Sigmoid colon (tissue), 6 donors: ENCODE measurements at regions not wholly inside any gene's neighbourhood (a gene's known extent, or its start where the extent isn't known, plus 50 kb on each side); places are given as distances from the start of the nearest gene placed in this dataset.

Experiments
- DNase-seq: peaks from one replicate; pipeline ENCODE4 v3.0.0-alpha.2; 2019
- H3K27ac ChIP-seq, 4 donors: fragments of 200-600 bp; sonication (generic); one replicate each; pipeline ENCODE4 v1.5.1; 2016 to 2019; ENCODE audit warnings: mild to moderate bottlenecking in 1 of 4
- H3K27me3 ChIP-seq, 3 donors: fragments of 200-600 bp; sonication (generic); one replicate each; pipeline ENCODE4 v1.5.1; 2019; ENCODE audit warnings: mild to moderate bottlenecking in 1 of 3
- H3K36me3 ChIP-seq, 4 donors: fragments of 200-600 bp; sonication (generic); one replicate each; pipeline ENCODE4 v1.5.1; 2016 to 2019
- H3K4me1 ChIP-seq, 4 donors: fragments of 200-600 bp; sonication (generic); one replicate each; pipeline ENCODE4 v1.5.1; 2017 to 2019
- H3K4me3 ChIP-seq, 4 donors: fragments of 200-600 bp; sonication (generic); one replicate each; pipeline ENCODE4 v1.5.1; 2017 to 2019; ENCODE audit warnings: mild to moderate bottlenecking in 2 of 4, moderate library complexity in 1 of 4
- H3K9me3 ChIP-seq, 4 donors: fragments of 200-600 bp in 3 of 4; sonication (generic) in 3 of 4; one replicate each; pipeline versions ENCODE4 v1.5.1 to v1.6.1; 2013 to 2019
- EP300 ChIP-seq, 4 donors: sonication (generic); formaldehyde crosslinking; IDR thresholded peaks; one replicate each; pipeline ENCODE4 v1.6.1; 2017; ENCODE audit warnings: antibody characterized with exemption in 4 of 4
- POLR2A ChIP-seq, 2 donors: fragments of 450-650 bp; IDR thresholded peaks; one replicate each; pipeline ENCODE4 v1.6.1; 2016; ENCODE audit warnings: antibody characterized with exemption in 2 of 2, mild to moderate bottlenecking in 2 of 2, moderate library complexity in 2 of 2
- POLR2AphosphoS5 ChIP-seq, 4 donors: sonication (generic); formaldehyde crosslinking; IDR thresholded peaks; one replicate each; pipeline ENCODE4 v1.6.1; 2017; ENCODE audit warnings: antibody characterized with exemption in 4 of 4
- WGBS, 2 donors: extraction: QIAGEN DNeasy Blood & Tissue Kit; methylation state at CpG; one replicate each; pipeline ENCODE4 v1.1.7; 2013; 5-methylcytosine and 5-hydroxymethylcytosine counted together
- intact Hi-C: fragments of 100-400 bp; cut with DNase I; formaldehyde crosslinking; loops from one replicate; pipeline ENCODE4 v1.15.1; 2023
- TF ChIP-seq, protein P1 (sequence below), 4 experiments: fragments of 450-650 bp in 3 of 4; fragments of 200-600 bp in 1 of 4; IDR thresholded peaks; one replicate each; pipeline ENCODE4 v1.5.1; 2016 to 2019; ENCODE audit warnings: antibody characterized with exemption in 4 of 4, mild to moderate bottlenecking in 3 of 4, moderate library complexity in 2 of 4
- donor health status: healthy with polysubstance abuse.
- donor health status: healthy.

DNA sequence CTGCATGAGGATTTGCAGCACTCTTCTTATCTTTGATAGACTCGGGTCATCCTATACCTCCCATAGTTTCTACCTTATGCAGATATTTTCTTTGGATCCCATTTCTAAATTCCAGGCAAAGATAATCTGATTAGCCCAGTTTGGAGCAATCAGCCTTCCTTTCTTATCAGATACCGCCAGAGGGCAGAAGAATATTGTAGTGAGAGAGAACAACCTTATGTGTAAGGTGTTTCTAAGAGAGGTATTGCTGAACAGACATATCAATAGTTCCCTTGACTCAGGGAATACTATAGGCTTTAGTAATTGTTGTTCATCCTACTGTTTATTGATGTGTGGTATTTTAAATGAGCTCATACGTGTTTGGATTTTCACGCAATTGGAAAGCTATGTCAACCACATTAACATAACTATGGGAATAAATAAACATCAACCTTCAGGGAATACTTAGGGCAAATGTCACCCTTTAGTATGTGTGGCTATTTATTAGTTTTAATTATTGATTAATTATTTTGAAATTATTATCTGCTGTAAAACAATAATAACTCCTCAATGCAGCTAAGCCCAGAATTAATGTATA lies 1435.2 kb upstream of the CDH9 start:
- Histone ChIP-seq H3K4me1 (no peaks in the 10 kb centered on the region), H3K36me3 (no peaks in the 10 kb centered on the region), H3K27ac (no peak overlapping the region), H3K9me3 (no peaks in the 10 kb centered on the region), H3K4me3 (no peak overlapping the region), H3K27me3 (no peaks in the 10 kb centered on the region)
- TF ChIP-seq POLR2A (IDR thresholded peaks at IDR 0.05) = no peak
- TF ChIP-seq POLR2AphosphoS5 (IDR thresholded peaks at IDR 0.05) = no peak
- TF ChIP-seq EP300 (IDR thresholded peaks at IDR 0.05) = no peak
- TF ChIP-seq, protein P1, sequence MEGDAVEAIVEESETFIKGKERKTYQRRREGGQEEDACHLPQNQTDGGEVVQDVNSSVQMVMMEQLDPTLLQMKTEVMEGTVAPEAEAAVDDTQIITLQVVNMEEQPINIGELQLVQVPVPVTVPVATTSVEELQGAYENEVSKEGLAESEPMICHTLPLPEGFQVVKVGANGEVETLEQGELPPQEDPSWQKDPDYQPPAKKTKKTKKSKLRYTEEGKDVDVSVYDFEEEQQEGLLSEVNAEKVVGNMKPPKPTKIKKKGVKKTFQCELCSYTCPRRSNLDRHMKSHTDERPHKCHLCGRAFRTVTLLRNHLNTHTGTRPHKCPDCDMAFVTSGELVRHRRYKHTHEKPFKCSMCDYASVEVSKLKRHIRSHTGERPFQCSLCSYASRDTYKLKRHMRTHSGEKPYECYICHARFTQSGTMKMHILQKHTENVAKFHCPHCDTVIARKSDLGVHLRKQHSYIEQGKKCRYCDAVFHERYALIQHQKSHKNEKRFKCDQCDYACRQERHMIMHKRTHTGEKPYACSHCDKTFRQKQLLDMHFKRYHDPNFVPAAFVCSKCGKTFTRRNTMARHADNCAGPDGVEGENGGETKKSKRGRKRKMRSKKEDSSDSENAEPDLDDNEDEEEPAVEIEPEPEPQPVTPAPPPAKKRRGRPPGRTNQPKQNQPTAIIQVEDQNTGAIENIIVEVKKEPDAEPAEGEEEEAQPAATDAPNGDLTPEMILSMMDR (IDR thresholded peaks at IDR 0.05) = no peak
- intact Hi-C loops = no loop called here
- 65 to 69% methylated on average over 4 of the region's 4 CpGs for WGBS, 2 donors
- no peak for DNase-seq

DNA sequence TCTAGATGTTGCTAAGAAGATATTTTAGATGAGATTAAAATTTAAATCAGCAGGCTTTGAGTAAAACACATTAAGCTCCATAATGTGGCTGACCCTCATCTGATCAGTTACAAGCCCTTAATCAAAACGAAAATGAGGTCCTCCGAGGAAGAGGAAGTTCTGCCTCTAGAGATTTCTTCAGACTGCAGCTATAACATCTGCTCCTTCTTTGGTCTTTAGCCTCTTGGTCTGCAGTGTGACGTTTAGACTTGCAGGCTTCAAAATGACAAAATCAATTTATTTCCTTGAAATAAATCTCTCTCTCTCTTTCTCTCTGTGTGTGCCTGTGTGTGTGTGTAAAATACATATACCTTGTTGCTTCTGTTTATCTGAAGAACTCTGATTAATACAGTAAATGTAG lies 1429.8 kb upstream of the CDH9 start:
- H3K27me3 ChIP-seq = no peaks in the 10 kb centered on the region
- intact Hi-C loops = no loop called here
- H3K9me3 ChIP-seq = no peaks in the 10 kb centered on the region
- WGBS, 2 donors = 16 to 44% methylated on average over 3 of the region's 3 CpGs
- no peak overlapping the region for H3K27ac ChIP-seq
- H3K36me3 ChIP-seq = no peaks in the 10 kb centered on the region
- no peaks in the 10 kb centered on the region for H3K4me1 ChIP-seq
- H3K4me3 ChIP-seq = no peak overlapping the region
- DNase-seq = no peak
- TF ChIP-seq POLR2AphosphoS5 (IDR thresholded peaks at IDR 0.05) (no peak), POLR2A (IDR thresholded peaks at IDR 0.05) (no peak), EP300 (IDR thresholded peaks at IDR 0.05) (no peak)
- TF ChIP-seq, protein P1 (IDR thresholded peaks at IDR 0.05) = no peak

DNA sequence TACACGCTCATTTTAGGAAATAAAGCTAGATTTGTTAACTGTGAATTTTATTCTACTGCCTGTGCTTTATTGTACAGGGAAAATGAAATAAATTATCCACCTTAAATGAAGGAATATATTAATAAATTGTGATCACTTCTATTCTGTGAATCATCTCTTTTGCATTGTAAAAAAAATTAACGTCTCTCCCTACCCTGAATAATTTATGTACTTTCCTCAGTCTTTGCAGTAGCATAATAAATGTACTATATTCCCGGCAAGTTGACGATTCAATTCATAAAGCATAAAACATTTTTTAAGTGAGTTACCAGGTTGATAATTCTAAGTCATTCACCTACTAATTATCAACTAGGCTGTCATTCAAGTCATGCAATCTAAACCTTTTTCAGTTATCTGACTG lies 1425.3 kb upstream of the CDH9 start:
- WGBS, 2 donors = 92% methylated on average over 4 of the region's 4 CpGs
- no peaks in the 10 kb centered on the region for H3K36me3 ChIP-seq
- DNase-seq = no peak
- no peaks in the 10 kb centered on the region for H3K4me1 ChIP-seq
- no peaks in the 10 kb centered on the region for H3K9me3 ChIP-seq
- H3K4me3 ChIP-seq = no peak overlapping the region
- H3K27me3 ChIP-seq = no peaks in the 10 kb centered on the region
- TF ChIP-seq POLR2AphosphoS5 (IDR thresholded peaks at IDR 0.05) = no peak
- TF ChIP-seq, protein P1 (IDR thresholded peaks at IDR 0.05) = no peak
- no peak for TF ChIP-seq POLR2A (IDR thresholded peaks at IDR 0.05)
- TF ChIP-seq EP300 (IDR thresholded peaks at IDR 0.05) = no peak
- intact Hi-C loops = no loop called here
- no peak overlapping the region for H3K27ac ChIP-seq

DNA sequence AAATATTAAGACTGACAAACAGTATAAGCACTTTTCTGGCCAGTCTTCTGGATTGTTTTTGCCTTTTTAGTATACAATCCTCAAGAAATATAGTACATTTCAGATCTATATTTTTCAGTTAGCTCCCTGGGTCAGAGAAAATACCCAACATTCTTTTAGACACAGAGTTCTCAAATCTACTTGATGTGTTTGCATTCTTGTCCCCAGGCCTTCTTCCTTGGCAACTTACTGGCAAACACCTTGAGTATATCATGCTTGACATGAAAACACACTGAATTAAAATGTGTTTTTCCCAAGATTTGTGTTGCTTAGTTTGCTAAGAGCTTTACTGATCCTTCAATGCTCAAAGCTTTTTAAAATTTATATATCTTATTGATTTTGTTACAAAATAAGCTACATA lies 1413.1 kb upstream of the CDH9 start:
- TF ChIP-seq EP300 (IDR thresholded peaks at IDR 0.05) (no peak), POLR2AphosphoS5 (IDR thresholded peaks at IDR 0.05) (no peak), POLR2A (IDR thresholded peaks at IDR 0.05) (no peak)
- TF ChIP-seq, protein P1 (IDR thresholded peaks at IDR 0.05) = no peak
- Histone ChIP-seq H3K36me3 (no peaks in the 10 kb centered on the region), H3K4me3 (no peak overlapping the region), H3K27me3 (no peaks in the 10 kb centered on the region), H3K27ac (no peak overlapping the region), H3K4me1 (peaks cover 0 to 7% (median 3%) of the 10 kb centered on the region in 4 donors), H3K9me3 (peaks cover 0 to 7% (median 0%) of the 10 kb centered on the region in 4 donors)
- no peak for DNase-seq
- intact Hi-C loops = no loop called here

DNA sequence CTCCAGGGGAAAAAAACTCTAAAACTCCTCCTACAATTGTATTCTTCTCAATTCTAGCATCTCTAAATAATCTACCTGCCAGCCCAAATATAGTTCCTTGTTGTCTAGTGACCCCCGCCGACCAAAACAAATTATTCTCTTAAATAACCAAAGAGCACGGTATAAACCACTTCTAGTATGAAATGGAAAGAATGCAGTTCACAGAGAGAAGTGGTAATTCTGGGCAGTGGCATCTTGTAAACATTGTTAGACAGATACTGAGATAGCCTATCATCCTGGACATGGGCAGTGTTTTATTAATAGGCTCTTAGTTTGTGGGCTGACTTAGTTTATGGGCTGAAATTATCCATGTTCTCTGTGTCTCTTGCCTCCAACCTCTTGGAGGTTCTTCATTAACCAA lies 1412.6 kb upstream of the CDH9 start:
- intact Hi-C loops = no loop called here
- 35 to 37% methylated on average over 3 of the region's 3 CpGs for WGBS, 2 donors
- TF ChIP-seq POLR2A (IDR thresholded peaks at IDR 0.05) (no peak), POLR2AphosphoS5 (IDR thresholded peaks at IDR 0.05) (no peak), EP300 (IDR thresholded peaks at IDR 0.05) (no peak)
- TF ChIP-seq, protein P1 (IDR thresholded peaks at IDR 0.05) = no peak
- Histone ChIP-seq H3K4me1 (peaks cover 0 to 7% (median 3%) of the 10 kb centered on the region in 4 donors), H3K27me3 (no peaks in the 10 kb centered on the region), H3K4me3 (no peak overlapping the region), H3K36me3 (no peaks in the 10 kb centered on the region), H3K9me3 (peaks cover 0 to 8% (median 1%) of the 10 kb centered on the region in 4 donors), H3K27ac (no peak overlapping the region)
- DNase-seq = no peak
